T-cell (primary cell): ENCODE measurements at regions not wholly inside any gene's neighbourhood (a gene's known extent, or its start where the extent isn't known, plus 50 kb on each side); places are given as distances from the start of the nearest gene placed in this dataset.
"Not testable (repeated sequence)": the region's sequence is repeated elsewhere in the genome, so short reads cannot be mapped to it uniquely, and the experiment has no call there.

Experiments used
- ATAC-seq, 4 experiments: fragments of 200-7000 bp in 3 of 4; fragments of 150-1000 bp in 1 of 4; cut with Tn5 transposase; replicated peaks in 1 of 4; 1 replicate in 3 of 4; 2 replicates in 1 of 4; pipeline ENCODE4 v1.10.0; 2021; ENCODE audit warnings: moderate library complexity in 3 of 4, mild to moderate bottlenecking in 2 of 4, moderate number of reproducible peaks in 1 of 4
- CTCF ChIA-PET, 2 donors: fragments of 300-600 bp; sonication (Branson Sonifier 250); formaldehyde crosslinking; loops; one replicate each; lab custom pipeline; 2022; ENCODE audit warnings: antibody characterized with exemption in 2 of 2; lab: Charles Lee
- POLR2A ChIA-PET, 2 donors: fragments of 300-600 bp; sonication (Branson Sonifier 250); formaldehyde crosslinking; loops; one replicate each; lab custom pipeline; 2022; ENCODE audit warnings: antibody characterized with exemption in 2 of 2; lab: Charles Lee
- DNase-seq, 35 experiments: peaks; one replicate each; pipeline versions ENCODE4 v3.0.0 to v3.0.0-alpha.2; 2013 to 2023
- H3K27ac ChIP-seq: one replicate; pipeline ENCODE4 v1.5.1; 2013; ENCODE audit warnings: low read length
- H3K27me3 ChIP-seq, 2 experiments: replicated peaks in 1 of 2; 1 replicate in 1 of 2; 2 replicates in 1 of 2; pipeline versions ENCODE4 v1.6.1 to v1.7.0; 2013; ENCODE audit warnings: low read length in 1 of 2, mixed read lengths in 1 of 2; ENCODE audit not compliant: control insufficient read depth in 2 of 2, insufficient read depth in 2 of 2; ENCODE audit errors: extremely low read depth in 1 of 2
- H3K36me3 ChIP-seq, 2 donors: 1 replicate in 1 of 2; 2 replicates in 1 of 2; pipeline versions ENCODE4 v1.6.1 to v1.7.0; 2013; ENCODE audit warnings: low read length in 1 of 2; ENCODE audit not compliant: control insufficient read depth in 2 of 2, insufficient read depth in 1 of 2; ENCODE audit errors: extremely low read depth in 1 of 2
- H3K4me1 ChIP-seq, 2 experiments: 1 replicate in 1 of 2; 2 replicates in 1 of 2; pipeline versions ENCODE4 v1.6.1 to v1.7.0; 2013; ENCODE audit warnings: low read length in 2 of 2, mixed read lengths in 1 of 2; ENCODE audit not compliant: insufficient read depth in 2 of 2, control insufficient read depth in 1 of 2; ENCODE audit errors: extremely low read depth in 1 of 2
- H3K4me3 ChIP-seq, 2 donors: 1 replicate in 1 of 2; 2 replicates in 1 of 2; pipeline versions ENCODE4 v1.5.1 to v1.7.0; 2013; ENCODE audit warnings: mild to moderate bottlenecking in 2 of 2, low read length in 1 of 2, moderate library complexity in 1 of 2; ENCODE audit not compliant: control insufficient read depth in 1 of 2; ENCODE audit errors: extremely low read depth in 1 of 2
- H3K9me3 ChIP-seq: 2 replicates; pipeline ENCODE4 v1.7.0; 2013
- H3K27ac Mint-ChIP-seq, 2 donors: one replicate each; pipeline ENCODE4 v1.8.0; 2020 to 2021; ENCODE audit warnings: mild to moderate bottlenecking in 2 of 2, mixed read lengths in 2 of 2
- H3K27me3 Mint-ChIP-seq, 2 donors: one replicate each; pipeline ENCODE4 v1.8.0; 2021 to 2022; ENCODE audit warnings: mixed read lengths in 2 of 2
- H3K36me3 Mint-ChIP-seq: one replicate; pipeline ENCODE4 v1.8.0; 2021; ENCODE audit warnings: mixed read lengths
- H3K4me1 Mint-ChIP-seq, 3 donors: one replicate each; pipeline ENCODE4 v1.8.0; 2020 to 2022; ENCODE audit warnings: mixed read lengths in 3 of 3, mild to moderate bottlenecking in 1 of 3
- H3K4me3 Mint-ChIP-seq, 3 donors: one replicate each; pipeline ENCODE4 v1.8.0; 2020 to 2022; ENCODE audit warnings: mild to moderate bottlenecking in 3 of 3, mixed read lengths in 3 of 3, moderate library complexity in 3 of 3
- H3K9me3 Mint-ChIP-seq, 3 donors: one replicate each; pipeline ENCODE4 v1.8.0; 2020 to 2022; ENCODE audit warnings: mixed read lengths in 3 of 3
- WGBS: methylation state at CpG from one replicate; pipeline ENCODE4 v1.1.5; 2013; ENCODE audit warnings: missing lambda C conversion rate; ENCODE audit not compliant: insufficient coverage; 5-methylcytosine and 5-hydroxymethylcytosine counted together

DNA sequence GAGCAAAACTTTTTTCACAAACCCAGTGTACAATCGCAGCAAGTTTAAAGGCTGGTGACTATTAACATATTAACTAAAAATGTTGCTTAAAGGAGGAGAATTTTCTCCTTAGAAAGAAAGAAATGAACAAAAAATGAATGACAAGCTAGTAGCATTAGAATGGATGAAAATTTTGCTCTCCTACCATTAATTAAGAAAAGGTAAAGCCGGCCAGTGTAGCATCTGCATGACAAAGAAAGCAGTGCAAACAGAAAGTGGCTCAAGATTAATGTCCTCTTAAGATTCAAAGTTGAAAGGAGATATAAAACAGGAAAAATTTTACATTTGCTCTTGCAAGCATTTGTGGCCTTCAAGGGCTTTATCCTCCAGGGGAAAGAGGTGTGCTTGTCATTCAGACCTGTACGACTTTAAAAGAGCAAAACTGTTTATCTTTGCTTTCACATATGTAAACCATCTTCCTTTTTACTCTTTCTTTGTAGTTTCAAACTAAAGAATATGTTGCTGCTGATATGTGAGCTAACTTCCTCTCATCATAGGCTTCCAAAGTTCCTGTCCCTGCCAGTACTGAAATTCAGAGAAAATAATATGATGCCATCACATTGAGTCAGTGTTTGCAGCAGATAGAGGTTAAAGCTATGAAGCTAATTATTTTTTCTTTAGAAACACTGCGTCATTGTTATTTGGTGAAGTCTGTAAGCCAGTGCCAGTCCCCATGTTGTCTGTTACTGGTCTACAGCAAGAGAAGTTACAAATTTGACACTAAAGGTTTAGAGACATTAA is 439.1 kb upstream of the GRM7 start:
- Histone ChIP-seq H3K4me3 (no peak overlapping the region), H3K4me1 (no peaks in the 10 kb centered on the region), H3K36me3 (no peaks in the 10 kb centered on the region), H3K27ac (no peak overlapping the region), H3K9me3 (no peaks in the 10 kb centered on the region), H3K27me3 (no peaks in the 10 kb centered on the region)
- Mint-ChIP-seq H3K27me3 (no peaks in the 10 kb centered on the region), H3K27ac (no peak overlapping the region), H3K9me3 (peaks cover 16 to 20% (median 17%) of the 10 kb centered on the region in 3 donors), H3K4me1 (no peaks in the 10 kb centered on the region), H3K4me3 (no peak overlapping the region), H3K36me3 (no peaks in the 10 kb centered on the region)
- POLR2A ChIA-PET: no interaction called here
- no peak for DNase-seq
- ATAC-seq: no peak
- CTCF ChIA-PET: no interaction called here
- no CpG with 5 or more reads among the region's 4 CpGs for WGBS

- POLR2A ChIA-PET: no interaction called here
- Mint-ChIP-seq H3K9me3 (peaks cover 15 to 34% (median 21%) of the 10 kb centered on the region in 3 donors), H3K4me3 (no peak overlapping the region), H3K4me1 (no peaks in the 10 kb centered on the region), H3K27me3 (no peaks in the 10 kb centered on the region), H3K36me3 (no peaks in the 10 kb centered on the region), H3K27ac (no peak overlapping the region)
- no peak for DNase-seq
- H3K27ac ChIP-seq: no peak overlapping the region
- no peaks in the 10 kb centered on the region for H3K9me3 ChIP-seq
- no peaks in the 10 kb centered on the region for H3K27me3 ChIP-seq
- CTCF ChIA-PET: no interaction called here
- H3K4me3 ChIP-seq: no peak overlapping the region
- no peaks in the 10 kb centered on the region for H3K4me1 ChIP-seq
- ATAC-seq: no peak
- no peaks in the 10 kb centered on the region for H3K36me3 ChIP-seq
- no CpG with 5 or more reads among the region's 6 CpGs for WGBS
Measured at GRCh38 chr3:6425289-6425820, 435.6 kb upstream of the GRM7 start.

DNA sequence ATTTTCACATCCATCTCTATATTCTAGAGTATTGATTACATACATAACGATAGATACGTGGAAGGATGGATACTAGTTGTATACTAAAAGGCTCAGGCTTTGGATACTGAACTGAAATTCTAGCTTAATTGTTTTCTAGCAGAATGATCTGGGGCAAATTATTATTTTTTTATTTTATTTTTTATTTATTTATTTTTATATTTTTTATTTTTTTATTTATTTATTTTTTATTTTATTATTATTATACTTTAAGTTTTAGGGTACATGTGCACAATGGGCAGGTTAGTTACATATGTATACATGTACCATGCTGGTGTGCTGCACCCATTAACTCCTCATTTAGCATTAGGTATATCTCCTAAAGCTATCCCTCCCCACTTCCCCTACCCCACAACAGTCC is 432.6 kb upstream of the GRM7 start:
- POLR2A ChIA-PET, H3K27ac Mint-ChIP-seq: not testable (repeated sequence)
- no CpG with 5 or more reads among the region's 2 CpGs for WGBS

DNA sequence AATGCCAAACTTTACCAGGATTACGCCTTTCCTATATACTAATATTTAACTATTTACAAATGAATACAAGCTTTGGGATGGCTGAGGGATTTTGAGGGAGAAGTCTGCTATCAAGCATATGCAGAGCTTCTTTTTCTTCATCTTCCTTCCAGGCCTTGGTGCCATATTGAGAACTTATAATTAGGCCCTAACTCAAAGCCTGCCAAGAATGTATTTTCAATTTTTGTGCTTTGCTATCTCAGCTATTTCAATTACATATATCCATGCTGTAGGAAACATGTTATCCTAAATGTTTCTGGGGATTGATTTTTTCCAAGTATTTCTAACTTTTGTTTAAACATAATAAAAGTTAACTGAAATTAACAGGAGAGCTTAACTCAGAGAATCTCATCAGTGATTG is 425.0 kb upstream of the GRM7 start:
- Histone ChIP-seq H3K4me3 (no peak overlapping the region), H3K27me3 (no peaks in the 10 kb centered on the region), H3K9me3 (no peaks in the 10 kb centered on the region), H3K4me1 (no peaks in the 10 kb centered on the region), H3K36me3 (no peaks in the 10 kb centered on the region), H3K27ac (no peak overlapping the region)
- Mint-ChIP-seq H3K4me3 (no peak overlapping the region), H3K27ac (no peak overlapping the region), H3K4me1 (no peaks in the 10 kb centered on the region), H3K9me3 (peaks cover 4 to 13% (median 9%) of the 10 kb centered on the region in 3 donors), H3K27me3 (no peaks in the 10 kb centered on the region), H3K36me3 (no peaks in the 10 kb centered on the region)
- ChIA-PET CTCF (no interaction called here), POLR2A (no interaction called here)
- ATAC-seq (no peak), DNase-seq (no peak)
- no CpG with 5 or more reads among the region's 1 CpG for WGBS

More for the DNA sequence above, 432.6 kb upstream of the GRM7 start:
- H3K9me3 Mint-ChIP-seq: peaks cover 14 to 41% (median 24%) of the 10 kb centered on the region in 3 donors
- ATAC-seq, H3K27me3 Mint-ChIP-seq, H3K4me1 Mint-ChIP-seq, H3K27me3 ChIP-seq, H3K4me3 ChIP-seq, H3K36me3 Mint-ChIP-seq, H3K9me3 ChIP-seq, H3K36me3 ChIP-seq, H3K4me3 Mint-ChIP-seq, H3K27ac ChIP-seq, H3K4me1 ChIP-seq, CTCF ChIA-PET, DNase-seq: not testable (repeated sequence)

DNA sequence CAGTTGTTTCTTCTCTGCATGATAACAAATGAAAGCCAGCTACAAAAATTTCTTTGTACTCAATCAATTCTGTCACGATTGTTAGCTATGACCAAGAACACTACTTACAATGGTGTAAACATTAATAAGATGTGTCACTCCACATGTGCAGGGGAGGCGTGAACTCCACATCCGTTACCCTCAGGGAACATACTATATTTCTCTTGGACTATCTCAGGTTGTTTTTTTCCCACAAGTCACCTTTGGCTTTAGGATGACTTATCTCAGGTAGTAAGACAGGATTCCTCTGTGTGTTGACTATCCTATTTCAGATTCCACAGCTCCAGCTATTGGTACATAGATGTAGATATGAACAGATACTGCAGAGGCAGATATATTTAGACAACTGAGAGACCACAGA is 423.3 kb upstream of the GRM7 start:
- ATAC-seq (no peak), DNase-seq (no peak)
- Mint-ChIP-seq H3K9me3 (peaks cover 5 to 14% (median 9%) of the 10 kb centered on the region in 3 donors), H3K36me3 (no peaks in the 10 kb centered on the region), H3K4me1 (no peaks in the 10 kb centered on the region), H3K27me3 (no peaks in the 10 kb centered on the region), H3K4me3 (no peak overlapping the region), H3K27ac (no peak overlapping the region)
- H3K9me3 ChIP-seq: no peaks in the 10 kb centered on the region
- no CpG with 5 or more reads among the region's 3 CpGs for WGBS
- H3K27me3 ChIP-seq: no peaks in the 10 kb centered on the region
- H3K36me3 ChIP-seq: no peaks in the 10 kb centered on the region
- H3K4me1 ChIP-seq: no peaks in the 10 kb centered on the region
- H3K27ac ChIP-seq: no peak overlapping the region
- ChIA-PET POLR2A (no interaction called here), CTCF (no interaction called here)
- no peak overlapping the region for H3K4me3 ChIP-seq

DNA sequence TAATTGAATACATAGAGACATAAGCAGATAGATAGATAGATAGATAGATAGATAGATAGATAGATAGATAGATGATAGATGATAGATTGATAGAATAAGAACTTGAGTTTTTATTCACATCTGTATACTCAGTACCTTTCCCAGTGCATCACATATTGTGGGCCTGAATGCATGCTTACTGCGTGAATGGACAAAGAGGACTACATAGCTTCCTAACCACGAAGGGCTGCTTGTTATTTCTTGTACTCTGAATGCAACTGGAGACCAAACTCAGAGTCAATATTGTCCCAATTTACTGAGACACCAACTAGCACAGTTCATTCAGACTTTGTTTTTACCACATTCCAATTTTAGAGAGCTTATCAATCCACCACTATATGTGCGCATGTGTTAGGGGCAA is 422.9 kb upstream of the GRM7 start:
- ATAC-seq (no peak), DNase-seq (no peak)
- Mint-ChIP-seq H3K9me3 (peaks cover 5 to 11% (median 7%) of the 10 kb centered on the region in 3 donors), H3K4me3 (no peak overlapping the region), H3K4me1 (no peaks in the 10 kb centered on the region), H3K27me3 (no peaks in the 10 kb centered on the region), H3K27ac (no peak overlapping the region), H3K36me3 (no peaks in the 10 kb centered on the region)
- Histone ChIP-seq H3K4me1 (no peaks in the 10 kb centered on the region), H3K36me3 (no peaks in the 10 kb centered on the region), H3K27me3 (no peaks in the 10 kb centered on the region), H3K27ac (no peak overlapping the region), H3K4me3 (no peak overlapping the region), H3K9me3 (no peaks in the 10 kb centered on the region)
- no CpG with 5 or more reads among the region's 3 CpGs for WGBS
- ChIA-PET POLR2A (no interaction called here), CTCF (no interaction called here)
